Hepatocyte (in vitro differentiated cells): ENCODE measurements at regions not wholly inside any gene's neighbourhood (a gene's known extent, or its start where the extent isn't known, plus 50 kb on each side); places are given as distances from the start of the nearest gene placed in this dataset.

ENCODE experiments used
- DNase-seq: peaks from one replicate; pipeline ENCODE4 v3.0.0-alpha.2; 2016; ENCODE audit warnings: low spot score
- H2AFZ ChIP-seq: fragments of 200-600 bp; sonication (generic); 2 replicates; pipeline ENCODE4 v1.6.0; 2016; ENCODE audit warnings: antibody characterized with exemption, mild to moderate bottlenecking
- H3K27ac ChIP-seq: fragments of 200-600 bp; sonication (generic); 2 replicates; pipeline ENCODE4 v1.5.1; 2016; ENCODE audit warnings: mild to moderate bottlenecking
- H3K27me3 ChIP-seq: fragments of 200-600 bp; sonication (generic); 2 replicates; pipeline ENCODE4 v1.6.1; 2016
- H3K36me3 ChIP-seq: fragments of 200-600 bp; sonication (generic); replicated peaks from 2 replicates; pipeline ENCODE4 v1.5.1; 2016; ENCODE audit warnings: low read depth; ENCODE audit not compliant: insufficient read depth
- H3K4me1 ChIP-seq: fragments of 200-600 bp; sonication (generic); 2 replicates; pipeline ENCODE4 v1.5.1; 2016; ENCODE audit warnings: mild to moderate bottlenecking, moderate library complexity; ENCODE audit not compliant: insufficient read depth
- H3K4me2 ChIP-seq: fragments of 200-600 bp; sonication (generic); 2 replicates; pipeline ENCODE4 v1.6.0; 2016
- H3K4me3 ChIP-seq: fragments of 200-600 bp; sonication (generic); 2 replicates; pipeline ENCODE4 v1.5.1; 2016; ENCODE audit warnings: mild to moderate bottlenecking
- H3K79me2 ChIP-seq: fragments of 200-600 bp; sonication (generic); 2 replicates; pipeline ENCODE4 v1.6.0; 2017; ENCODE audit warnings: mild to moderate bottlenecking
- H3K9me2 ChIP-seq: fragments of 200-600 bp; sonication (generic); replicated peaks from 2 replicates; pipeline ENCODE4 v1.6.0; 2017; ENCODE audit warnings: mild to moderate bottlenecking; ENCODE audit not compliant: insufficient read depth
- H3K9me3 ChIP-seq: fragments of 200-600 bp; sonication (generic); 2 replicates; pipeline ENCODE4 v1.5.1; 2016; ENCODE audit warnings: low read depth, mild to moderate bottlenecking
- H4K20me1 ChIP-seq: fragments of 200-600 bp; sonication (generic); 2 replicates; pipeline ENCODE4 v1.6.0; 2016; ENCODE audit warnings: mild to moderate bottlenecking; ENCODE audit not compliant: insufficient read depth, poor library complexity, severe bottlenecking
- EZH2 ChIP-seq: fragments of 200-600 bp; sonication (generic); IDR thresholded peaks from 2 replicates; pipeline ENCODE4 v1.6.1; 2016; ENCODE audit warnings: antibody characterized with exemption, mild to moderate bottlenecking, borderline replicate concordance
- EZH2phosphoT487 ChIP-seq: fragments of 200-600 bp; sonication (generic); IDR thresholded peaks from one replicate; pipeline ENCODE4 v1.6.1; 2018; ENCODE audit warnings: antibody characterized with exemption, mild to moderate bottlenecking, low read depth, moderate library complexity; ENCODE audit not compliant: unreplicated experiment, severe bottlenecking
- WGBS: methylation state at CpG from one replicate; pipeline ENCODE4 v1.1.6; 2016; ENCODE audit warnings: low lambda C conversion rate; ENCODE audit errors: missing lambda C conversion rate; 5-methylcytosine and 5-hydroxymethylcytosine counted together
- TF ChIP-seq, protein P1 (sequence below): fragments of 200-600 bp; sonication (generic); IDR thresholded peaks from 2 replicates; pipeline ENCODE4 v1.5.1; 2016; ENCODE audit warnings: antibody characterized with exemption, mild to moderate bottlenecking; ENCODE audit not compliant: poor library complexity

DNA sequence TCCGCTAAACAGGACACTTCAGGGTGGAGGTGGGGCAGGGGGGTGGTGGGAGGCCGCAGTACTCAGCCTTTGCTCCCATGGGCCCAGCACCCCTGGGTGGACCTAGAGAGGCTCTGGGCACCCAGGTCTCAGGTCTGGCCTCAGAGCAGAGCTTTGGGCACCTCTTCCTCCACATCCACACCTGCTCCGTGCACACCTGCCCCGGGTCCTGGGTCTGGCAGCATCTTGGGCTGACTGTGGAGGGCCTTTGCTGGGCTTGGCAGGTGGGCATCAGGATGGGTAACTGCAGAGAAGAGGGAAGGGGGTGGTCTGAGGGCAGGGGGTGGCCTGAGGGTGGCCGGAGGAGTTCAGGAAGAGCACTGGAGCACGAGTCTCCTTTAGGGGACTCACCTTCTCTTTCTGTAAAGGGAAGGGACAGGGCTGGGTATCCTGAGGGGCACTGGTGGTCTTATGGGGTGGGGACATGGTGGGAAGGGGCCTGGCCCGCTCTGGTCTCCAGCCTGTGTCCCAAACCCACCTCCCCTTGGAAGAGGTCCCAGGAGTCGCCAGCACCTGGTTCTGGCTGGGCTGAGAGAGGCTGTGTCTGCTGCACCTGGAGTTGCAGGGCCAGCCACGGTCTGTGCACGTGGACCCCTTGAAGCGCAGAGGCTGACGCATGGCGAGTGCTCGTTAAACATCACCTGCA is 106.7 kb upstream of the IER5L start:
- no peaks in the 10 kb centered on the region for H3K36me3 ChIP-seq
- no peaks in the 10 kb centered on the region for H4K20me1 ChIP-seq
- no peaks in the 10 kb centered on the region for H3K79me2 ChIP-seq
- no peak for DNase-seq
- H3K9me3 ChIP-seq = no peaks in the 10 kb centered on the region
- no peaks in the 10 kb centered on the region for H3K4me1 ChIP-seq
- 88% methylated on average over 12 of the region's 14 CpGs for WGBS
- no peaks in the 10 kb centered on the region for H3K9me2 ChIP-seq
- H3K4me3 ChIP-seq = no peak overlapping the region
- H2AFZ ChIP-seq = no peak overlapping the region
- no peak overlapping the region for H3K4me2 ChIP-seq
- TF ChIP-seq, protein P1, sequence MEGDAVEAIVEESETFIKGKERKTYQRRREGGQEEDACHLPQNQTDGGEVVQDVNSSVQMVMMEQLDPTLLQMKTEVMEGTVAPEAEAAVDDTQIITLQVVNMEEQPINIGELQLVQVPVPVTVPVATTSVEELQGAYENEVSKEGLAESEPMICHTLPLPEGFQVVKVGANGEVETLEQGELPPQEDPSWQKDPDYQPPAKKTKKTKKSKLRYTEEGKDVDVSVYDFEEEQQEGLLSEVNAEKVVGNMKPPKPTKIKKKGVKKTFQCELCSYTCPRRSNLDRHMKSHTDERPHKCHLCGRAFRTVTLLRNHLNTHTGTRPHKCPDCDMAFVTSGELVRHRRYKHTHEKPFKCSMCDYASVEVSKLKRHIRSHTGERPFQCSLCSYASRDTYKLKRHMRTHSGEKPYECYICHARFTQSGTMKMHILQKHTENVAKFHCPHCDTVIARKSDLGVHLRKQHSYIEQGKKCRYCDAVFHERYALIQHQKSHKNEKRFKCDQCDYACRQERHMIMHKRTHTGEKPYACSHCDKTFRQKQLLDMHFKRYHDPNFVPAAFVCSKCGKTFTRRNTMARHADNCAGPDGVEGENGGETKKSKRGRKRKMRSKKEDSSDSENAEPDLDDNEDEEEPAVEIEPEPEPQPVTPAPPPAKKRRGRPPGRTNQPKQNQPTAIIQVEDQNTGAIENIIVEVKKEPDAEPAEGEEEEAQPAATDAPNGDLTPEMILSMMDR = no peak
- no peak for TF ChIP-seq EZH2phosphoT487
- TF ChIP-seq EZH2 = no peak
- no peak overlapping the region for H3K27ac ChIP-seq
- no peaks in the 10 kb centered on the region for H3K27me3 ChIP-seq

GRCh38 chr9:129283705-129284606 is 105.9 kb upstream of the IER5L start:
- no peak overlapping the region for H3K4me3 ChIP-seq
- no peak overlapping the region for H3K4me2 ChIP-seq
- no peaks in the 10 kb centered on the region for H3K36me3 ChIP-seq
- DNase-seq = no peak
- H4K20me1 ChIP-seq = no peaks in the 10 kb centered on the region
- H3K27me3 ChIP-seq = no peaks in the 10 kb centered on the region
- H3K27ac ChIP-seq = no peak overlapping the region
- no peaks in the 10 kb centered on the region for H3K79me2 ChIP-seq
- H3K9me2 ChIP-seq = no peaks in the 10 kb centered on the region
- no peak overlapping the region for H2AFZ ChIP-seq
- 93% methylated on average over 28 of the region's 28 CpGs for WGBS
- TF ChIP-seq, protein P1 = no peak
- TF ChIP-seq EZH2 = no peak
- no peak for TF ChIP-seq EZH2phosphoT487
- no peaks in the 10 kb centered on the region for H3K4me1 ChIP-seq
- no peaks in the 10 kb centered on the region for H3K9me3 ChIP-seq

DNA sequence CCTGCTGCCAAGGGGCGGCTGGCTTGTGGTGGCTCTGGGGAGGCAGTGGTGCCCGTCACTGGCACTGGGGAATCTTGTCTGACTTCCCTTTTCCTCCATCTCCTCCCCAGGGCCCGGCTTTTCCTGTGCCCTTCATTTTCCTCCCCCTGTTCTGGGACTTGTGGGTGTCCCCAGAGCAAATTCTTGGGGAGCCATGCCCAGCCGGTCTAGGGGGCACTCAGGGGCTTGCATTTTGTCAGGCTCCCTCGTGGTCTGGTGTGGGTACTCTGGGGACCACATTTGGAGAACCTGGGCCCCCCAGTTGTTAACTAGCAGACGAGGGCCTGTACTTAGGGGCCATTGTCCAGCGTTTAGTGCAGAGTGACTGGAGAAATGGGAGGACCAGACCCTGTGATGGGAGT is 105.2 kb upstream of the IER5L start:
- H3K27ac ChIP-seq = no peak overlapping the region
- 88% methylated on average over 7 of the region's 7 CpGs for WGBS
- TF ChIP-seq EZH2phosphoT487 (no peak), EZH2 (no peak)
- TF ChIP-seq, protein P1 = no peak

More for the DNA sequence above, 105.2 kb upstream of the IER5L start:
- Histone ChIP-seq H3K4me1 (no peaks in the 10 kb centered on the region), H3K9me2 (no peaks in the 10 kb centered on the region), H4K20me1 (no peaks in the 10 kb centered on the region), H3K9me3 (no peaks in the 10 kb centered on the region), H3K4me3 (no peak overlapping the region), H2AFZ (no peak overlapping the region), H3K27me3 (no peaks in the 10 kb centered on the region), H3K4me2 (no peak overlapping the region), H3K79me2 (no peaks in the 10 kb centered on the region), H3K36me3 (no peaks in the 10 kb centered on the region)
- no peak for DNase-seq
